ENCODE measurements at regions not wholly inside any gene's neighbourhood (a gene's known extent, or its start where the extent isn't known, plus 50 kb on each side); places are given as distances from the start of the nearest gene placed in this dataset.

GRCh38 chr7:156143158-156143557 is 330.9 kb upstream of the SHH start:
- Histone ChIP-seq H3K4me1 (ENCODE audit: insufficient read depth, low read length) (no peaks in the 10 kb centered on the region), H3K4me3 (ENCODE audit: insufficient read depth, low read length) (no peak overlapping the region), H2AFZ (ENCODE audit: low read length) (no peak overlapping the region), H3K4me2 (ENCODE audit: insufficient read depth, low read length) (no peak overlapping the region), H3K79me2 (ENCODE audit: insufficient read depth, low read length) (no peaks in the 10 kb centered on the region), H3K27ac (ENCODE audit: low read depth, low read length) (no peak overlapping the region), H3K27me3 (ENCODE audit: insufficient read depth, low read length) (no peaks in the 10 kb centered on the region), H4K20me1 (ENCODE audit: insufficient read depth, low read length) (no peaks in the 10 kb centered on the region), H3K36me3 (ENCODE audit: insufficient read depth, low read length) (no peaks in the 10 kb centered on the region), H3K9me3 (ENCODE audit: low read depth, low read length) (no peaks in the 10 kb centered on the region)
- DNase-seq (ENCODE audit: insufficient read length, low spot score, missing footprints) = no peak
- no peak for TF ChIP-seq CTCF (IDR thresholded peaks at IDR 0.05; ENCODE audit: extremely low read depth, low read depth, low read length)

GRCh38 chr7:156141941-156142340 is 329.7 kb upstream of the SHH start:
- H3K27me3 ChIP-seq (ENCODE audit: insufficient read depth, low read length) = no peaks in the 10 kb centered on the region
- no peak overlapping the region for H3K4me2 ChIP-seq (ENCODE audit: insufficient read depth, low read length)
- H3K79me2 ChIP-seq (ENCODE audit: insufficient read depth, low read length) = no peaks in the 10 kb centered on the region
- no peak overlapping the region for H2AFZ ChIP-seq (ENCODE audit: low read length)
- DNase-seq (ENCODE audit: insufficient read length, low spot score, missing footprints) = no peak
- no peaks in the 10 kb centered on the region for H3K4me1 ChIP-seq (ENCODE audit: insufficient read depth, low read length)
- H3K9me3 ChIP-seq (ENCODE audit: low read depth, low read length) = no peaks in the 10 kb centered on the region
- no peaks in the 10 kb centered on the region for H3K36me3 ChIP-seq (ENCODE audit: insufficient read depth, low read length)
- no peak overlapping the region for H3K4me3 ChIP-seq (ENCODE audit: insufficient read depth, low read length)
- H3K27ac ChIP-seq (ENCODE audit: low read depth, low read length) = no peak overlapping the region
- no peak for TF ChIP-seq CTCF (IDR thresholded peaks at IDR 0.05; ENCODE audit: extremely low read depth, low read depth, low read length)
- H4K20me1 ChIP-seq (ENCODE audit: insufficient read depth, low read length) = no peaks in the 10 kb centered on the region

GRCh38 chr7:156140896-156141295 is 328.6 kb upstream of the SHH start:
- no peak for TF ChIP-seq CTCF (IDR thresholded peaks at IDR 0.05; ENCODE audit: extremely low read depth, low read depth, low read length)
- Histone ChIP-seq H3K27me3 (ENCODE audit: insufficient read depth, low read length) (no peaks in the 10 kb centered on the region), H3K79me2 (ENCODE audit: insufficient read depth, low read length) (no peaks in the 10 kb centered on the region), H2AFZ (ENCODE audit: low read length) (no peak overlapping the region), H3K4me1 (ENCODE audit: insufficient read depth, low read length) (no peaks in the 10 kb centered on the region), H3K4me2 (ENCODE audit: insufficient read depth, low read length) (no peak overlapping the region), H3K4me3 (ENCODE audit: insufficient read depth, low read length) (no peak overlapping the region), H4K20me1 (ENCODE audit: insufficient read depth, low read length) (no peaks in the 10 kb centered on the region), H3K27ac (ENCODE audit: low read depth, low read length) (no peak overlapping the region), H3K36me3 (ENCODE audit: insufficient read depth, low read length) (no peaks in the 10 kb centered on the region), H3K9me3 (ENCODE audit: low read depth, low read length) (no peaks in the 10 kb centered on the region)
- DNase-seq (ENCODE audit: insufficient read length, low spot score, missing footprints) = no peak

- Histone ChIP-seq H3K27ac (ENCODE audit: low read depth, low read length) (no peak overlapping the region), H3K4me3 (ENCODE audit: insufficient read depth, low read length) (no peak overlapping the region), H3K4me1 (ENCODE audit: insufficient read depth, low read length) (no peaks in the 10 kb centered on the region), H3K36me3 (ENCODE audit: insufficient read depth, low read length) (no peaks in the 10 kb centered on the region), H4K20me1 (ENCODE audit: insufficient read depth, low read length) (no peaks in the 10 kb centered on the region), H3K27me3 (ENCODE audit: insufficient read depth, low read length) (no peaks in the 10 kb centered on the region), H3K79me2 (ENCODE audit: insufficient read depth, low read length) (no peaks in the 10 kb centered on the region), H2AFZ (ENCODE audit: low read length) (no peak overlapping the region), H3K4me2 (ENCODE audit: insufficient read depth, low read length) (no peak overlapping the region), H3K9me3 (ENCODE audit: low read depth, low read length) (no peaks in the 10 kb centered on the region)
- no peak for TF ChIP-seq CTCF (IDR thresholded peaks at IDR 0.05; ENCODE audit: extremely low read depth, low read depth, low read length)
- no peak for DNase-seq (ENCODE audit: insufficient read length, low spot score, missing footprints)
These were observed 328.2 kb upstream of the SHH start for GRCh38 chr7:156140447-156140846.

Data from osteoblast (primary cell).